ENCODE measurements at regions not wholly inside any gene's neighbourhood (a gene's known extent, or its start where the extent isn't known, plus 50 kb on each side); places are given as distances from the start of the nearest gene placed in this dataset.

GRCh38 chr16:79456036-79456435 is 144.5 kb downstream of the MAF start:
- Histone ChIP-seq H3K27ac (ENCODE audit: insufficient read depth, low read length, poor library complexity, severe bottlenecking) (no peak overlapping the region), H3K4me1 (ENCODE audit: control insufficient read depth, insufficient read depth, low read length, poor library complexity, severe bottlenecking) (no peaks in the 10 kb centered on the region), H3K27me3 (replicated peaks; ENCODE audit: control insufficient read depth, insufficient read depth, low read length, poor library complexity, severe bottlenecking) (no peaks in the 10 kb centered on the region), H3K36me3 (ENCODE audit: control insufficient read depth, insufficient read depth, low read length) (no peaks in the 10 kb centered on the region), H3K4me3 (ENCODE audit: insufficient read depth, low read depth, low read length, poor library complexity, severe bottlenecking) (no peak overlapping the region), H3K9me3 (ENCODE audit: control insufficient read depth, low read length) (no peaks in the 10 kb centered on the region)
- DNase-seq: no peak

GRCh38 chr16:79452671-79453070 is 147.9 kb downstream of the MAF start:
- no peaks in the 10 kb centered on the region for H3K9me3 ChIP-seq (ENCODE audit: control insufficient read depth, low read length)
- H3K4me3 ChIP-seq (ENCODE audit: insufficient read depth, low read depth, low read length, poor library complexity, severe bottlenecking): no peak overlapping the region
- H3K4me1 ChIP-seq (ENCODE audit: control insufficient read depth, insufficient read depth, low read length, poor library complexity, severe bottlenecking): no peaks in the 10 kb centered on the region
- H3K27ac ChIP-seq (ENCODE audit: insufficient read depth, low read length, poor library complexity, severe bottlenecking): no peak overlapping the region
- H3K27me3 ChIP-seq (replicated peaks; ENCODE audit: control insufficient read depth, insufficient read depth, low read length, poor library complexity, severe bottlenecking): no peaks in the 10 kb centered on the region
- no peaks in the 10 kb centered on the region for H3K36me3 ChIP-seq (ENCODE audit: control insufficient read depth, insufficient read depth, low read length)
- DNase-seq: no peak

- no peaks in the 10 kb centered on the region for H3K27me3 ChIP-seq (replicated peaks; ENCODE audit: control insufficient read depth, insufficient read depth, low read length, poor library complexity, severe bottlenecking)
- no peak overlapping the region for H3K4me3 ChIP-seq (ENCODE audit: insufficient read depth, low read depth, low read length, poor library complexity, severe bottlenecking)
- no peaks in the 10 kb centered on the region for H3K36me3 ChIP-seq (ENCODE audit: control insufficient read depth, insufficient read depth, low read length)
- no peaks in the 10 kb centered on the region for H3K4me1 ChIP-seq (ENCODE audit: control insufficient read depth, insufficient read depth, low read length, poor library complexity, severe bottlenecking)
- no peak overlapping the region for H3K27ac ChIP-seq (ENCODE audit: insufficient read depth, low read length, poor library complexity, severe bottlenecking)
- DNase-seq: no peak
- no peaks in the 10 kb centered on the region for H3K9me3 ChIP-seq (ENCODE audit: control insufficient read depth, low read length)
These were observed 149.2 kb downstream of the MAF start for GRCh38 chr16:79451196-79451816.

- Histone ChIP-seq H3K27ac (ENCODE audit: insufficient read depth, low read length, poor library complexity, severe bottlenecking) (no peak overlapping the region), H3K9me3 (ENCODE audit: control insufficient read depth, low read length) (no peaks in the 10 kb centered on the region), H3K27me3 (replicated peaks; ENCODE audit: control insufficient read depth, insufficient read depth, low read length, poor library complexity, severe bottlenecking) (no peaks in the 10 kb centered on the region), H3K4me3 (ENCODE audit: insufficient read depth, low read depth, low read length, poor library complexity, severe bottlenecking) (no peak overlapping the region), H3K36me3 (ENCODE audit: control insufficient read depth, insufficient read depth, low read length) (no peaks in the 10 kb centered on the region), H3K4me1 (ENCODE audit: control insufficient read depth, insufficient read depth, low read length, poor library complexity, severe bottlenecking) (no peaks in the 10 kb centered on the region)
- DNase-seq: no peak
These were observed 150.6 kb downstream of the MAF start for GRCh38 chr16:79449900-79450299.

- Histone ChIP-seq H3K27me3 (replicated peaks; ENCODE audit: control insufficient read depth, insufficient read depth, low read length, poor library complexity, severe bottlenecking) (no peaks in the 10 kb centered on the region), H3K4me1 (ENCODE audit: control insufficient read depth, insufficient read depth, low read length, poor library complexity, severe bottlenecking) (no peaks in the 10 kb centered on the region), H3K9me3 (ENCODE audit: control insufficient read depth, low read length) (no peaks in the 10 kb centered on the region), H3K27ac (ENCODE audit: insufficient read depth, low read length, poor library complexity, severe bottlenecking) (no peak overlapping the region), H3K4me3 (ENCODE audit: insufficient read depth, low read depth, low read length, poor library complexity, severe bottlenecking) (no peak overlapping the region), H3K36me3 (ENCODE audit: control insufficient read depth, insufficient read depth, low read length) (no peaks in the 10 kb centered on the region)
- no peak for DNase-seq
These were observed 151.3 kb downstream of the MAF start for GRCh38 chr16:79449067-79449769.

GRCh38 chr16:79444572-79444971 is 156.0 kb downstream of the MAF start:
- no peak overlapping the region for H3K4me3 ChIP-seq (ENCODE audit: insufficient read depth, low read depth, low read length, poor library complexity, severe bottlenecking)
- H3K9me3 ChIP-seq (ENCODE audit: control insufficient read depth, low read length): no peaks in the 10 kb centered on the region
- no peaks in the 10 kb centered on the region for H3K4me1 ChIP-seq (ENCODE audit: control insufficient read depth, insufficient read depth, low read length, poor library complexity, severe bottlenecking)
- H3K36me3 ChIP-seq (ENCODE audit: control insufficient read depth, insufficient read depth, low read length): no peaks in the 10 kb centered on the region
- no peak for DNase-seq
- no peak overlapping the region for H3K27ac ChIP-seq (ENCODE audit: insufficient read depth, low read length, poor library complexity, severe bottlenecking)
- no peaks in the 10 kb centered on the region for H3K27me3 ChIP-seq (replicated peaks; ENCODE audit: control insufficient read depth, insufficient read depth, low read length, poor library complexity, severe bottlenecking)

- no peak overlapping the region for H3K27ac ChIP-seq (ENCODE audit: insufficient read depth, low read length, poor library complexity, severe bottlenecking)
- no peak overlapping the region for H3K4me3 ChIP-seq (ENCODE audit: insufficient read depth, low read depth, low read length, poor library complexity, severe bottlenecking)
- H3K4me1 ChIP-seq (ENCODE audit: control insufficient read depth, insufficient read depth, low read length, poor library complexity, severe bottlenecking): no peaks in the 10 kb centered on the region
- H3K27me3 ChIP-seq (replicated peaks; ENCODE audit: control insufficient read depth, insufficient read depth, low read length, poor library complexity, severe bottlenecking): no peaks in the 10 kb centered on the region
- H3K36me3 ChIP-seq (ENCODE audit: control insufficient read depth, insufficient read depth, low read length): no peaks in the 10 kb centered on the region
- DNase-seq: no peak
- no peaks in the 10 kb centered on the region for H3K9me3 ChIP-seq (ENCODE audit: control insufficient read depth, low read length)
These were observed 160.6 kb downstream of the MAF start for GRCh38 chr16:79439901-79440300.

- Histone ChIP-seq H3K27ac (ENCODE audit: insufficient read depth, low read length, poor library complexity, severe bottlenecking) (no peak overlapping the region), H3K4me3 (ENCODE audit: insufficient read depth, low read depth, low read length, poor library complexity, severe bottlenecking) (no peak overlapping the region), H3K27me3 (replicated peaks; ENCODE audit: control insufficient read depth, insufficient read depth, low read length, poor library complexity, severe bottlenecking) (no peaks in the 10 kb centered on the region), H3K4me1 (ENCODE audit: control insufficient read depth, insufficient read depth, low read length, poor library complexity, severe bottlenecking) (no peaks in the 10 kb centered on the region), H3K9me3 (ENCODE audit: control insufficient read depth, low read length) (no peaks in the 10 kb centered on the region), H3K36me3 (ENCODE audit: control insufficient read depth, insufficient read depth, low read length) (no peaks in the 10 kb centered on the region)
- DNase-seq: no peak
These were observed 162.5 kb downstream of the MAF start for GRCh38 chr16:79437764-79438751.

GRCh38 chr16:79436885-79437284 is 163.7 kb downstream of the MAF start:
- Histone ChIP-seq H3K4me3 (ENCODE audit: insufficient read depth, low read depth, low read length, poor library complexity, severe bottlenecking) (no peak overlapping the region), H3K9me3 (ENCODE audit: control insufficient read depth, low read length) (no peaks in the 10 kb centered on the region), H3K27me3 (replicated peaks; ENCODE audit: control insufficient read depth, insufficient read depth, low read length, poor library complexity, severe bottlenecking) (no peaks in the 10 kb centered on the region), H3K4me1 (ENCODE audit: control insufficient read depth, insufficient read depth, low read length, poor library complexity, severe bottlenecking) (no peaks in the 10 kb centered on the region), H3K36me3 (ENCODE audit: control insufficient read depth, insufficient read depth, low read length) (no peaks in the 10 kb centered on the region), H3K27ac (ENCODE audit: insufficient read depth, low read length, poor library complexity, severe bottlenecking) (no peak overlapping the region)
- DNase-seq: no peak

- no peak overlapping the region for H3K27ac ChIP-seq (ENCODE audit: insufficient read depth, low read length, poor library complexity, severe bottlenecking)
- no peak overlapping the region for H3K4me3 ChIP-seq (ENCODE audit: insufficient read depth, low read depth, low read length, poor library complexity, severe bottlenecking)
- no peaks in the 10 kb centered on the region for H3K27me3 ChIP-seq (replicated peaks; ENCODE audit: control insufficient read depth, insufficient read depth, low read length, poor library complexity, severe bottlenecking)
- no peak for DNase-seq
- no peaks in the 10 kb centered on the region for H3K9me3 ChIP-seq (ENCODE audit: control insufficient read depth, low read length)
- no peaks in the 10 kb centered on the region for H3K36me3 ChIP-seq (ENCODE audit: control insufficient read depth, insufficient read depth, low read length)
- H3K4me1 ChIP-seq (ENCODE audit: control insufficient read depth, insufficient read depth, low read length, poor library complexity, severe bottlenecking): no peaks in the 10 kb centered on the region
These were observed 165.8 kb downstream of the MAF start for GRCh38 chr16:79434771-79435170.
